H9 (cell line): ENCODE measurements at regions not wholly inside any gene's neighbourhood (a gene's known extent, or its start where the extent isn't known, plus 50 kb on each side); places are given as distances from the start of the nearest gene placed in this dataset.

ENCODE experiments used
- DNase-seq: peaks from one replicate; pipeline ENCODE4 v3.0.0-alpha.2; 2017
- H2AFZ ChIP-seq: one replicate; pipeline ENCODE4 v1.6.1; 2013; ENCODE audit warnings: mild to moderate bottlenecking, low read length, control low read depth, moderate library complexity
- H2AK5ac ChIP-seq: 2 replicates; pipeline ENCODE4 v1.6.1; 2013; ENCODE audit warnings: low read length, control low read depth, mixed read lengths; ENCODE audit not compliant: insufficient read length
- H2BK120ac ChIP-seq: one replicate; pipeline ENCODE4 v1.6.1; 2013; ENCODE audit warnings: low read depth, mild to moderate bottlenecking, low read length, control low read depth, inconsistent platforms; ENCODE audit not compliant: poor library complexity, severe bottlenecking
- H2BK12ac ChIP-seq: 2 replicates; pipeline ENCODE4 v1.6.1; 2013; ENCODE audit warnings: low read length, control low read depth, mixed read lengths, low read depth; ENCODE audit not compliant: insufficient read length
- H2BK15ac ChIP-seq: 2 replicates; pipeline ENCODE4 v1.6.1; 2013; ENCODE audit warnings: low read depth, low read length, control low read depth
- H2BK20ac ChIP-seq: one replicate; pipeline ENCODE4 v1.6.1; 2013; ENCODE audit warnings: low read depth, mild to moderate bottlenecking, low read length, control low read depth, inconsistent platforms; ENCODE audit not compliant: poor library complexity, severe bottlenecking
- H2BK5ac ChIP-seq: 2 replicates; pipeline ENCODE4 v1.6.1; 2013; ENCODE audit warnings: low read length, control low read depth, mixed read lengths; ENCODE audit not compliant: insufficient read length
- H3K14ac ChIP-seq: 2 replicates; pipeline ENCODE4 v1.6.1; 2013; ENCODE audit warnings: low read length, control low read depth; ENCODE audit not compliant: insufficient read depth
- H3K18ac ChIP-seq: 2 replicates; pipeline ENCODE4 v1.6.1; 2013; ENCODE audit warnings: low read depth, mild to moderate bottlenecking, mixed read lengths, low read length, control low read depth; ENCODE audit not compliant: insufficient read length
- H3K23ac ChIP-seq: 2 replicates; pipeline ENCODE4 v1.6.1; 2013; ENCODE audit warnings: low read length, control low read depth, mixed read lengths, low read depth; ENCODE audit not compliant: insufficient read length
- H3K23me2 ChIP-seq: 2 replicates; pipeline ENCODE4 v1.6.1; 2013; ENCODE audit warnings: low read depth, mild to moderate bottlenecking, mixed read lengths, low read length, control low read depth; ENCODE audit not compliant: insufficient read length, poor library complexity, severe bottlenecking
- H3K27ac ChIP-seq: 2 replicates; pipeline ENCODE4 v1.5.1; 2013; ENCODE audit warnings: low read length, control low read depth, mixed read lengths, low read depth; ENCODE audit not compliant: insufficient read length
- H3K27me3 ChIP-seq: 2 replicates; pipeline ENCODE4 v1.6.1; 2013; ENCODE audit warnings: low read length, control low read depth, inconsistent platforms; ENCODE audit not compliant: insufficient read depth
- H3K4ac ChIP-seq: 2 replicates; pipeline ENCODE4 v1.6.1; 2013; ENCODE audit warnings: low read depth, mild to moderate bottlenecking, control low read depth, inconsistent platforms, low read length, moderate library complexity
- H3K4me1 ChIP-seq: 2 replicates; pipeline ENCODE4 v1.6.1; 2013; ENCODE audit warnings: low read length, control low read depth, inconsistent platforms; ENCODE audit not compliant: insufficient read depth
- H3K4me2 ChIP-seq: 2 replicates; pipeline ENCODE4 v1.6.1; 2013; ENCODE audit warnings: low read length, control low read depth, mixed read lengths; ENCODE audit not compliant: insufficient read length, insufficient read depth
- H3K56ac ChIP-seq: 2 replicates; pipeline ENCODE4 v1.6.1; 2013; ENCODE audit warnings: low read depth, mild to moderate bottlenecking, mixed read lengths, low read length, control low read depth; ENCODE audit not compliant: insufficient read length
- H3K79me1 ChIP-seq: 2 replicates; pipeline ENCODE4 v1.6.1; 2013; ENCODE audit warnings: low read depth, mild to moderate bottlenecking, moderate library complexity, low read length, control low read depth, inconsistent platforms; ENCODE audit not compliant: insufficient read depth, poor library complexity, severe bottlenecking
- H3K79me2 ChIP-seq: 2 replicates; pipeline ENCODE4 v1.6.1; 2013; ENCODE audit warnings: low read length, control low read depth, inconsistent platforms; ENCODE audit not compliant: insufficient read depth
- H3K9ac ChIP-seq: 2 replicates; pipeline ENCODE4 v1.6.1; 2013; ENCODE audit warnings: low read length, control low read depth, mixed read lengths; ENCODE audit not compliant: insufficient read length; ENCODE audit errors: extremely low read depth
- H3K9me3 ChIP-seq: one replicate; pipeline ENCODE4 v1.6.1; 2013; ENCODE audit warnings: low read depth, low read length, inconsistent platforms; ENCODE audit not compliant: control insufficient read depth
- H3T11ph ChIP-seq: one replicate; pipeline ENCODE4 v1.6.1; 2013; ENCODE audit warnings: mild to moderate bottlenecking, low read length, control low read depth, inconsistent platforms
- H4K20me1 ChIP-seq: one replicate; pipeline ENCODE4 v1.6.1; 2013; ENCODE audit not compliant: control insufficient read depth, insufficient read length, insufficient read depth
- H4K5ac ChIP-seq: 2 replicates; pipeline ENCODE4 v1.6.1; 2013; ENCODE audit warnings: low read depth, mild to moderate bottlenecking, mixed read lengths, low read length, control low read depth; ENCODE audit not compliant: insufficient read length
- H4K8ac ChIP-seq: replicated peaks from 2 replicates; pipeline ENCODE4 v1.6.1; 2013; ENCODE audit warnings: low read length, control low read depth, mixed read lengths, low read depth; ENCODE audit not compliant: insufficient read length
- H4K91ac ChIP-seq: 2 replicates; pipeline ENCODE4 v1.6.1; 2013; ENCODE audit warnings: low read depth, mild to moderate bottlenecking, moderate library complexity, mixed read lengths, low read length, control low read depth; ENCODE audit not compliant: insufficient read length
- H3K27ac Mint-ChIP-seq, 3 experiments: 2 replicates in 2 of 3; 3 replicates in 1 of 3; pipeline ENCODE4 v1.8.0; 2020 to 2021; ENCODE audit warnings: mixed read lengths in 3 of 3, mild to moderate bottlenecking in 1 of 3, moderate library complexity in 1 of 3
- H3K27me3 Mint-ChIP-seq: 2 replicates; pipeline ENCODE4 v1.8.0; 2021; ENCODE audit warnings: low read depth, mild to moderate bottlenecking, moderate library complexity, mixed read lengths
- H3K36me3 Mint-ChIP-seq, 3 experiments: 2 replicates in 2 of 3; 3 replicates in 1 of 3; pipeline ENCODE4 v1.8.0; 2020 to 2021; ENCODE audit warnings: low read depth in 3 of 3, mixed read lengths in 3 of 3; ENCODE audit not compliant: insufficient read depth in 1 of 3
- H3K4me1 Mint-ChIP-seq, 2 experiments: 2 replicates each; pipeline ENCODE4 v1.8.0; 2020; ENCODE audit warnings: mixed read lengths in 2 of 2
- H3K4me3 Mint-ChIP-seq, 2 experiments: 2 replicates in 1 of 2; 3 replicates in 1 of 2; pipeline ENCODE4 v1.8.0; 2020 to 2021; ENCODE audit warnings: mild to moderate bottlenecking in 2 of 2, mixed read lengths in 2 of 2, moderate library complexity in 1 of 2
- H3K9me3 Mint-ChIP-seq, 2 experiments: 2 replicates in 1 of 2; 3 replicates in 1 of 2; pipeline ENCODE4 v1.8.0; 2020; ENCODE audit warnings: mild to moderate bottlenecking in 2 of 2, mixed read lengths in 2 of 2, moderate library complexity in 1 of 2
- WGBS: extraction: QIAGEN DNeasy Blood & Tissue Kit; methylation state at CpG from one replicate; pipeline ENCODE4 v1.1.7; 2013; ENCODE audit warnings: missing lambda C conversion rate, low lambda C conversion rate, mixed read lengths; ENCODE audit not compliant: insufficient read length; ENCODE audit errors: extremely low coverage; 5-methylcytosine and 5-hydroxymethylcytosine counted together
- TF ChIP-seq, protein P1 (sequence below): fragments of 200-600 bp; sonication (generic); conservative IDR thresholded peaks from 3 replicates; pipeline ENCODE4 v1.8.0; 2021; ENCODE audit warnings: antibody characterized with exemption, mild to moderate bottlenecking

- DNase-seq = no peak
These were observed 271.4 kb upstream of the POT1 start for GRCh38 chr7:125201002-125201401.

More at GRCh38 chr7:125201002-125201401, 271.4 kb upstream of the POT1 start:
- Histone ChIP-seq H2AFZ (no peak overlapping the region), H3K4ac (no peak overlapping the region), H4K5ac (no peak overlapping the region), H3K79me2 (no peaks in the 10 kb centered on the region), H3K4me2 (no peak overlapping the region), H2BK20ac (no peak overlapping the region), H3K23me2 (no peaks in the 10 kb centered on the region), H3K18ac (no peak overlapping the region), H3K27ac (no peak overlapping the region), H2AK5ac (no peak overlapping the region), H3K79me1 (no peaks in the 10 kb centered on the region), H3K9me3 (no peaks in the 10 kb centered on the region), H4K8ac (no peak overlapping the region), H3K9ac (no peak overlapping the region), H2BK120ac (no peak overlapping the region), H2BK12ac (no peak overlapping the region), H3K23ac (no peak overlapping the region), H2BK5ac (no peak overlapping the region), H2BK15ac (no peak overlapping the region), H3T11ph (no peak overlapping the region), H3K56ac (no peak overlapping the region), H3K4me1 (no peaks in the 10 kb centered on the region), H3K14ac (no peak overlapping the region), H3K27me3 (no peaks in the 10 kb centered on the region), H4K91ac (no peak overlapping the region), H4K20me1 (no peaks in the 10 kb centered on the region)
- Mint-ChIP-seq H3K4me3 (no peak overlapping the region), H3K9me3 (no peaks in the 10 kb centered on the region), H3K36me3 (no peaks in the 10 kb centered on the region), H3K27ac (peak overlapping the region in 1 of 3 experiments; percentile 28; a peak in 1 of 7 replicates), H3K27me3 (no peaks in the 10 kb centered on the region), H3K4me1 (peaks cover 21 to 32% of the 10 kb centered on the region in 2 experiments)
- no CpG with 5 or more reads among the region's 4 CpGs for WGBS
- TF ChIP-seq, protein P1, sequence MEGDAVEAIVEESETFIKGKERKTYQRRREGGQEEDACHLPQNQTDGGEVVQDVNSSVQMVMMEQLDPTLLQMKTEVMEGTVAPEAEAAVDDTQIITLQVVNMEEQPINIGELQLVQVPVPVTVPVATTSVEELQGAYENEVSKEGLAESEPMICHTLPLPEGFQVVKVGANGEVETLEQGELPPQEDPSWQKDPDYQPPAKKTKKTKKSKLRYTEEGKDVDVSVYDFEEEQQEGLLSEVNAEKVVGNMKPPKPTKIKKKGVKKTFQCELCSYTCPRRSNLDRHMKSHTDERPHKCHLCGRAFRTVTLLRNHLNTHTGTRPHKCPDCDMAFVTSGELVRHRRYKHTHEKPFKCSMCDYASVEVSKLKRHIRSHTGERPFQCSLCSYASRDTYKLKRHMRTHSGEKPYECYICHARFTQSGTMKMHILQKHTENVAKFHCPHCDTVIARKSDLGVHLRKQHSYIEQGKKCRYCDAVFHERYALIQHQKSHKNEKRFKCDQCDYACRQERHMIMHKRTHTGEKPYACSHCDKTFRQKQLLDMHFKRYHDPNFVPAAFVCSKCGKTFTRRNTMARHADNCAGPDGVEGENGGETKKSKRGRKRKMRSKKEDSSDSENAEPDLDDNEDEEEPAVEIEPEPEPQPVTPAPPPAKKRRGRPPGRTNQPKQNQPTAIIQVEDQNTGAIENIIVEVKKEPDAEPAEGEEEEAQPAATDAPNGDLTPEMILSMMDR = no peak
